LNCAP (cell line): ENCODE measurements at regions not wholly inside any gene's neighbourhood (a gene's known extent, or its start where the extent isn't known, plus 50 kb on each side); places are given as distances from the start of the nearest gene placed in this dataset.

Experiments used
- TF ChIP-seq, protein P1 (sequence below): fragments of 450-650 bp; IDR thresholded peaks from 2 replicates; pipeline ENCODE4 v1.5.1; 2017; ENCODE audit warnings: mild to moderate bottlenecking

DNA sequence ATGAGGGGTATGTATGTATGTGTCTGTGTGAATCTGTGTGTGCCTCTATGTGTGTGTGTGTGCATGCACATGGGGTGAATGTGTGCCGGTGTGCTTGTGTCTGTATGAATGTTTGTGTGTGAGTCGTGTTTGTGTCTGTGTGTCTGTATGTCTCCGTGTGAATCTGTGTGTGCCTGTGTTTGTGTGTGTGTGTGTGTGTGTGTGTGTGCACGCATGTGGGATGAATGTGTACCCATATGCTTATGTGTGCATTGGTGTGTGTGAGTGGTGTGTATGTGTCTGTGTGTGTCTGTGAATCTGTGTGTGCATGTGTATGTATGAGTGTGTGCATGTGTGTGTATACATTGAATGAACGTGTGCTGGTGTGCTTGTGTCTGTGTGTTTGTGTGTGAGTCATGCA is 88.9 kb downstream of the MATN1 start:
- TF ChIP-seq, protein P1, sequence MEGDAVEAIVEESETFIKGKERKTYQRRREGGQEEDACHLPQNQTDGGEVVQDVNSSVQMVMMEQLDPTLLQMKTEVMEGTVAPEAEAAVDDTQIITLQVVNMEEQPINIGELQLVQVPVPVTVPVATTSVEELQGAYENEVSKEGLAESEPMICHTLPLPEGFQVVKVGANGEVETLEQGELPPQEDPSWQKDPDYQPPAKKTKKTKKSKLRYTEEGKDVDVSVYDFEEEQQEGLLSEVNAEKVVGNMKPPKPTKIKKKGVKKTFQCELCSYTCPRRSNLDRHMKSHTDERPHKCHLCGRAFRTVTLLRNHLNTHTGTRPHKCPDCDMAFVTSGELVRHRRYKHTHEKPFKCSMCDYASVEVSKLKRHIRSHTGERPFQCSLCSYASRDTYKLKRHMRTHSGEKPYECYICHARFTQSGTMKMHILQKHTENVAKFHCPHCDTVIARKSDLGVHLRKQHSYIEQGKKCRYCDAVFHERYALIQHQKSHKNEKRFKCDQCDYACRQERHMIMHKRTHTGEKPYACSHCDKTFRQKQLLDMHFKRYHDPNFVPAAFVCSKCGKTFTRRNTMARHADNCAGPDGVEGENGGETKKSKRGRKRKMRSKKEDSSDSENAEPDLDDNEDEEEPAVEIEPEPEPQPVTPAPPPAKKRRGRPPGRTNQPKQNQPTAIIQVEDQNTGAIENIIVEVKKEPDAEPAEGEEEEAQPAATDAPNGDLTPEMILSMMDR, result no peak

DNA sequence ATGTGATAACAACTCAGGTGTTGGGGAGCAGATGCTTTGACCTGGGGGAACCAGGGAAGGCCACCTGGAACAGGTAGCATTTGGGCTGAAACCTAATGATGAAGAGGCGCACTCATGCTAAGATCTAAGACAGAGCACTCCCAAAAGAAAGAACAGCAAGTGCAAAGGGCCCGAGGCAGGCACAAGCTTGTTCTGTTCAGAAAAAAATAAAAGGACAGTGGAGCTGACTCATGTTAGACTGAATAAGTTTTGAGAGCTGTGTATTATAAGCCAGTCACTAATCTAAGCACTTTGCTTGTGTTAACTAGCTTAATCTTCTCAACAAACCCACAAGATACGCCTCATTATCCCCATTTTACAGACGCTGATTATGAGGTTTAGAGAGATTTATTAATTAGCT is 90.1 kb downstream of the MATN1 start:
- TF ChIP-seq, protein P1, result no peak

DNA sequence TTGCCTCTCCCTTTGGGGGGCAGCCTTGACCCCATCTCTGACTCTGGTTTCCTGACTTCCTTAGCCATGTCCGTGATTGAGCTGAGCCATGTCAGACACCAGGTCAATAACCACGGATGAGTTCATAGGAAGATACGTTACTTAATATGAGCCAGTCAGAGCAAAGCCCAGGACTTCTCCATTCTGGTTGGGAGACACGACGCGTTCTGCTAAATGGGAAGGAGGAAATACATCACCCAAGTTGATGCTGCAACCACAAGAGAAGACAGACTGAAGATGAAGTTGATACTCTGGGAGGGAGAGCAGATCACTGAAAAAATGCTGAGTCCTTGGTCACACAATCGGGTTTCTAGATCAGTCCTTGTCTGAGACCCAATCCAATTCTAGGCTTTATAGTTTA is 90.9 kb downstream of the MATN1 start:
- TF ChIP-seq, protein P1, result no peak

- TF ChIP-seq, protein P1, result no peak
These were observed 91.7 kb downstream of the MATN1 start for GRCh38 chr1:30631700-30632099.

GRCh38 chr1:30629501-30629900 is 93.9 kb downstream of the MATN1 start:
- TF ChIP-seq, protein P1, result no peak

- TF ChIP-seq, protein P1, result no peak
These were observed 95.4 kb downstream of the MATN1 start for GRCh38 chr1:30627994-30628393.

DNA sequence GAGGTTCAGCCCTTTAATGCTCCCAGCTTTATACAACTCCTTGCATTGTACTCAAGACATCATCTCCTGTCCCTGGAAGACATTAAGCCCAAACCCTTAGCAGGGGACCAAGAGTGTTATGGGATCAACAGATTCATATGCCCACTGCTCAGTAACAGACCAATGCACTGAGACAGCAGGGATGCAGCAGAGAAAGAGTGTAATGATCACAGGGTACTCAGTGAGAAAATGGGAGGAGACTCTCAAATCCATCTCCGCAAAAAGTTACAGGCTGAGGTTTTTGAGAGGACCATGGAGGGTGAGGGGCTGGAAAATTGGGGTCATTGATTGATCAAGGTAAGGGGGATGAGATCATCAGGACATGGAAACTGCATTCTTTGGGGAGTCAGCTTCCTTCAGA is 96.2 kb downstream of the MATN1 start:
- TF ChIP-seq, protein P1, result no peak

DNA sequence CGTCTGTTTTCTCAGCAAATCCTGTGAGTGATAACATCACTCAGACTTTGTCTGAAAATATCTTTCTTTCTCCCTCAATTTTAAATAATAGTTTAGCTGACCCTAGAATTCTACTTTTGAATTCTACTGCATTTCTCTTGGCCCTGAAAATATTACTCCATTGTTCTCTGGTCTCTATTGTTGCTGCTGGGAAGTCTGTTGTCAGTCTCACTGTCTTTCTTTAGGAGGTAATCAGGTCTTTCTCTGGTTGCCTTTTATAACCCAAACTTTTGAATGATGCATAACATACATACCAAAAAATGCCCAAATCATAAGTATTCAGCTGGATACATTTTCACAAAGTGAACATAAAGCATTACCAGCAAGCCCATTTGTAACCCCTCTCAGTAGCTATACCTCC is 100.0 kb downstream of the MATN1 start:
- TF ChIP-seq, protein P1, result no peak
